ENCODE measurements at regions not wholly inside any gene's neighbourhood (a gene's known extent, or its start where the extent isn't known, plus 50 kb on each side); places are given as distances from the start of the nearest gene placed in this dataset.

DNA sequence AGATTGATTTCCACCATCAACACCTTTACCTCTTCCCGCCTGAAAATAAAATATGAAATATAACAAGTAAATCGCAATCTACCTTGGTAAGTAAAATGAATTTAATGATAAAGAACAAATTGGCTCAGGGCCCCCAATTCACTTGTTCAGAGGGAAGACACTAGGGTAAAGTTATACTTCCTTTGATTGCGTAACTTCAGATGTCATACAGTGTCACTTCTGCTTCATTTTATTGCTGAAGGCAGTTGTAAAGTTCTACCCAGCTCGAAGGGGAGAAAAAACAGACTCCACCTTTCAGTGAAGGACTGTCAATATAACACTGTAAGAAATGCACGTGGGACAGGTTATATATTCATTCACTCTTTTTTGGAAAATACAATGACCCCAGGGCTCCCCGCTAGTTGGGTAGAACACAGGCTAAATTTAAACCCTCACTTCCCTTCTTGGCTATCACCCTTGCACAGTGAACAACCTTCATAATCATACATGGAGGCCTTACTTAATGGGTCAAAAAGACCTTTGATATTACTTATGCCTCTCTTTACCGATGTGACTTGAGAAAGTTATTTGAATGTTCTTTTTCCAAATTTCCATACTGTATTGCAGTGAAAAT is 848.8 kb downstream of the MAT2B start:
- no peaks in the 10 kb centered on the region for H3K79me2 ChIP-seq (ENCODE audit: insufficient read depth, low read length)
- no peak for DNase-seq (ENCODE audit: insufficient read length, low spot score, missing footprints)
- no peaks in the 10 kb centered on the region for H3K27me3 ChIP-seq (ENCODE audit: insufficient read depth, low read length)
- H3K4me3 ChIP-seq (ENCODE audit: insufficient read depth, low read length) = no peak overlapping the region
- peaks cover 34% of the 10 kb centered on the region for H3K4me1 ChIP-seq (ENCODE audit: insufficient read depth, low read length)
- TF ChIP-seq, protein P1, sequence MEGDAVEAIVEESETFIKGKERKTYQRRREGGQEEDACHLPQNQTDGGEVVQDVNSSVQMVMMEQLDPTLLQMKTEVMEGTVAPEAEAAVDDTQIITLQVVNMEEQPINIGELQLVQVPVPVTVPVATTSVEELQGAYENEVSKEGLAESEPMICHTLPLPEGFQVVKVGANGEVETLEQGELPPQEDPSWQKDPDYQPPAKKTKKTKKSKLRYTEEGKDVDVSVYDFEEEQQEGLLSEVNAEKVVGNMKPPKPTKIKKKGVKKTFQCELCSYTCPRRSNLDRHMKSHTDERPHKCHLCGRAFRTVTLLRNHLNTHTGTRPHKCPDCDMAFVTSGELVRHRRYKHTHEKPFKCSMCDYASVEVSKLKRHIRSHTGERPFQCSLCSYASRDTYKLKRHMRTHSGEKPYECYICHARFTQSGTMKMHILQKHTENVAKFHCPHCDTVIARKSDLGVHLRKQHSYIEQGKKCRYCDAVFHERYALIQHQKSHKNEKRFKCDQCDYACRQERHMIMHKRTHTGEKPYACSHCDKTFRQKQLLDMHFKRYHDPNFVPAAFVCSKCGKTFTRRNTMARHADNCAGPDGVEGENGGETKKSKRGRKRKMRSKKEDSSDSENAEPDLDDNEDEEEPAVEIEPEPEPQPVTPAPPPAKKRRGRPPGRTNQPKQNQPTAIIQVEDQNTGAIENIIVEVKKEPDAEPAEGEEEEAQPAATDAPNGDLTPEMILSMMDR (IDR thresholded peaks at IDR 0.05; ENCODE audit: extremely low read depth, low read depth, low read length) = no peak
- H2AFZ ChIP-seq (ENCODE audit: low read length) = no peak overlapping the region
- H3K9me3 ChIP-seq (ENCODE audit: low read depth, low read length) = no peaks in the 10 kb centered on the region
- H3K27ac ChIP-seq (ENCODE audit: low read depth, low read length) = no peak overlapping the region
- no peaks in the 10 kb centered on the region for H3K36me3 ChIP-seq (ENCODE audit: insufficient read depth, low read length)
- no peaks in the 10 kb centered on the region for H4K20me1 ChIP-seq (ENCODE audit: insufficient read depth, low read length)
- H3K4me2 ChIP-seq (ENCODE audit: insufficient read depth, low read length) = no peak overlapping the region

GRCh38 chr5:164355267-164355830 is 849.9 kb downstream of the MAT2B start:
- Histone ChIP-seq H3K27ac (ENCODE audit: low read depth, low read length) (no peak overlapping the region), H3K4me3 (ENCODE audit: insufficient read depth, low read length) (no peak overlapping the region), H3K4me1 (ENCODE audit: insufficient read depth, low read length) (peaks cover 44% of the 10 kb centered on the region), H3K27me3 (ENCODE audit: insufficient read depth, low read length) (no peaks in the 10 kb centered on the region), H3K36me3 (ENCODE audit: insufficient read depth, low read length) (no peaks in the 10 kb centered on the region), H3K9me3 (ENCODE audit: low read depth, low read length) (no peaks in the 10 kb centered on the region), H4K20me1 (ENCODE audit: insufficient read depth, low read length) (no peaks in the 10 kb centered on the region), H3K4me2 (ENCODE audit: insufficient read depth, low read length) (no peak overlapping the region), H3K79me2 (ENCODE audit: insufficient read depth, low read length) (no peaks in the 10 kb centered on the region), H2AFZ (ENCODE audit: low read length) (no peak overlapping the region)
- TF ChIP-seq, protein P1 (IDR thresholded peaks at IDR 0.05; ENCODE audit: extremely low read depth, low read depth, low read length) = no peak
- no peak for DNase-seq (ENCODE audit: insufficient read length, low spot score, missing footprints)

- Histone ChIP-seq H3K4me1 (ENCODE audit: insufficient read depth, low read length) (peaks cover 41% of the 10 kb centered on the region), H3K4me3 (ENCODE audit: insufficient read depth, low read length) (no peak overlapping the region), H3K27me3 (ENCODE audit: insufficient read depth, low read length) (no peaks in the 10 kb centered on the region), H3K79me2 (ENCODE audit: insufficient read depth, low read length) (no peaks in the 10 kb centered on the region), H3K36me3 (ENCODE audit: insufficient read depth, low read length) (peaks cover 1% of the 10 kb centered on the region), H3K9me3 (ENCODE audit: low read depth, low read length) (no peaks in the 10 kb centered on the region), H4K20me1 (ENCODE audit: insufficient read depth, low read length) (no peaks in the 10 kb centered on the region), H3K27ac (ENCODE audit: low read depth, low read length) (no peak overlapping the region), H2AFZ (ENCODE audit: low read length) (peak overlapping the region; percentile 11), H3K4me2 (ENCODE audit: insufficient read depth, low read length) (no peak overlapping the region)
- DNase-seq (ENCODE audit: insufficient read length, low spot score, missing footprints) = no peak
- TF ChIP-seq, protein P1 (IDR thresholded peaks at IDR 0.05; ENCODE audit: extremely low read depth, low read depth, low read length) = no peak
Measured at GRCh38 chr5:164356790-164357189, 851.4 kb downstream of the MAT2B start.

DNA sequence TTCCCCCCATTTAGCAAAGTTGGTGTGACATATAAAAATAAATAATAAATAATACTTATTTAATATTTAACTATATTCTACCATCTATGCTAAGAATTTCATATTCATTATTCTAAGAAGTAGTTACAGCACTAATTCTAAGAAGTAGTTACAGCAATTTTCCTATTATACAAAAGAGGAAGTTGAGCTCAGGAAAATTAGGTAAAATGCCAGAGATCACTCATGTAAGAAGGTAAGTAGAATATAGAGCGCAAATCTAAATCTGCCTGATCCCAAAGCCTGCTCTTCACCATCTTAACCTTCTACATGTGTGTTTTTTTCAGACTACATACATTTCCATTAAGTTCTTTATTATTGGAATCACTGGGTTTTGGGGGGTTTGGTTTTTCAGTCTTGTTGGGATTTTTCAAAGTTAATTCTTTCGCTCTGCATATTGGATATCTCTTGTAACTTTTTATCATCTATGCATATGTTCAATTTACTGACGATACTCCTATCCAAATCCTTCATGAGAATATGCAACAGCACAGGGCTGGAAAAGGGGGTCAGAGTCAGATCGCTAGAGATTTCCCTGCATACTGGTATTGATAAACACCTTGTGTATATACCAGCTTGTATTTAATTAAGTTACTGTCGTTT is 852.1 kb downstream of the MAT2B start:
- Histone ChIP-seq H3K9me3 (ENCODE audit: low read depth, low read length) (no peaks in the 10 kb centered on the region), H3K36me3 (ENCODE audit: insufficient read depth, low read length) (peaks cover 4% of the 10 kb centered on the region), H2AFZ (ENCODE audit: low read length) (no peak overlapping the region), H3K79me2 (ENCODE audit: insufficient read depth, low read length) (no peaks in the 10 kb centered on the region), H3K4me3 (ENCODE audit: insufficient read depth, low read length) (no peak overlapping the region), H3K27me3 (ENCODE audit: insufficient read depth, low read length) (no peaks in the 10 kb centered on the region), H3K4me2 (ENCODE audit: insufficient read depth, low read length) (no peak overlapping the region), H3K27ac (ENCODE audit: low read depth, low read length) (no peak overlapping the region), H3K4me1 (ENCODE audit: insufficient read depth, low read length) (peaks cover 35% of the 10 kb centered on the region), H4K20me1 (ENCODE audit: insufficient read depth, low read length) (no peaks in the 10 kb centered on the region)
- TF ChIP-seq, protein P1 (IDR thresholded peaks at IDR 0.05; ENCODE audit: extremely low read depth, low read depth, low read length) = no peak
- DNase-seq (ENCODE audit: insufficient read length, low spot score, missing footprints) = no peak
